Neuron (in vitro differentiated cells): ENCODE measurements at regions not wholly inside any gene's neighbourhood (a gene's known extent, or its start where the extent isn't known, plus 50 kb on each side); places are given as distances from the start of the nearest gene placed in this dataset.

Experiments
- H2AFZ ChIP-seq: one replicate; pipeline ENCODE4 v1.6.1; 2013; ENCODE audit warnings: low read depth, mild to moderate bottlenecking, inconsistent platforms, low read length, moderate library complexity
- H3K27me3 ChIP-seq: one replicate; pipeline ENCODE4 v1.6.1; 2013; ENCODE audit warnings: low read length; ENCODE audit not compliant: insufficient read depth
- H3K36me3 ChIP-seq: one replicate; pipeline ENCODE4 v1.6.1; 2013; ENCODE audit warnings: low read length; ENCODE audit not compliant: insufficient read depth
- H3K4me1 ChIP-seq: one replicate; pipeline ENCODE4 v1.6.1; 2013; ENCODE audit warnings: low read length; ENCODE audit not compliant: insufficient read depth
- H3K4me3 ChIP-seq: 2 replicates; pipeline ENCODE4 v1.5.1; 2013; ENCODE audit warnings: mild to moderate bottlenecking, low read length, moderate library complexity
- H3K9me3 ChIP-seq: one replicate; pipeline ENCODE4 v1.6.1; 2013; ENCODE audit warnings: low read length

GRCh38 chr12:65756267-65756666 is 68.0 kb upstream of the HMGA2 start:
- H3K27me3 ChIP-seq, result no peaks in the 10 kb centered on the region
- H3K4me1 ChIP-seq, result no peaks in the 10 kb centered on the region
- H3K36me3 ChIP-seq, result no peaks in the 10 kb centered on the region
- H3K4me3 ChIP-seq, result no peak overlapping the region
- H3K9me3 ChIP-seq, result no peaks in the 10 kb centered on the region
- H2AFZ ChIP-seq, result no peak overlapping the region

GRCh38 chr12:65756956-65757511 is 67.2 kb upstream of the HMGA2 start:
- Histone ChIP-seq H3K4me1 (no peaks in the 10 kb centered on the region), H3K27me3 (no peaks in the 10 kb centered on the region), H2AFZ (no peak overlapping the region), H3K9me3 (no peaks in the 10 kb centered on the region), H3K36me3 (no peaks in the 10 kb centered on the region), H3K4me3 (no peak overlapping the region)

GRCh38 chr12:65758401-65758800 is 65.9 kb upstream of the HMGA2 start:
- Histone ChIP-seq H3K36me3 (no peaks in the 10 kb centered on the region), H3K4me1 (no peaks in the 10 kb centered on the region), H3K9me3 (no peaks in the 10 kb centered on the region), H3K27me3 (no peaks in the 10 kb centered on the region), H2AFZ (no peak overlapping the region), H3K4me3 (no peak overlapping the region)

GRCh38 chr12:65759735-65760134 is 64.5 kb upstream of the HMGA2 start:
- no peaks in the 10 kb centered on the region for H3K36me3 ChIP-seq
- H3K4me3 ChIP-seq, result no peak overlapping the region
- H3K27me3 ChIP-seq, result no peaks in the 10 kb centered on the region
- no peaks in the 10 kb centered on the region for H3K4me1 ChIP-seq
- no peak overlapping the region for H2AFZ ChIP-seq
- no peaks in the 10 kb centered on the region for H3K9me3 ChIP-seq

GRCh38 chr12:65761301-65761700 is 63.0 kb upstream of the HMGA2 start:
- no peak overlapping the region for H3K4me3 ChIP-seq
- H3K36me3 ChIP-seq, result no peaks in the 10 kb centered on the region
- no peaks in the 10 kb centered on the region for H3K9me3 ChIP-seq
- no peaks in the 10 kb centered on the region for H3K4me1 ChIP-seq
- no peak overlapping the region for H2AFZ ChIP-seq
- no peaks in the 10 kb centered on the region for H3K27me3 ChIP-seq

- Histone ChIP-seq H3K27me3 (no peaks in the 10 kb centered on the region), H3K9me3 (no peaks in the 10 kb centered on the region), H3K4me3 (no peak overlapping the region), H2AFZ (no peak overlapping the region), H3K4me1 (no peaks in the 10 kb centered on the region), H3K36me3 (no peaks in the 10 kb centered on the region)
Measured at GRCh38 chr12:65764325-65764724, 60.0 kb upstream of the HMGA2 start.

- H3K4me1 ChIP-seq, result no peaks in the 10 kb centered on the region
- no peaks in the 10 kb centered on the region for H3K36me3 ChIP-seq
- no peak overlapping the region for H2AFZ ChIP-seq
- no peaks in the 10 kb centered on the region for H3K9me3 ChIP-seq
- H3K4me3 ChIP-seq, result no peak overlapping the region
- no peaks in the 10 kb centered on the region for H3K27me3 ChIP-seq
Measured at GRCh38 chr12:65765436-65765813, 58.9 kb upstream of the HMGA2 start.

- H3K36me3 ChIP-seq, result no peaks in the 10 kb centered on the region
- peak overlapping the region; percentile 19 for H2AFZ ChIP-seq
- no peaks in the 10 kb centered on the region for H3K9me3 ChIP-seq
- H3K4me1 ChIP-seq, result no peaks in the 10 kb centered on the region
- no peak overlapping the region for H3K4me3 ChIP-seq
- H3K27me3 ChIP-seq, result no peaks in the 10 kb centered on the region
Measured at GRCh38 chr12:65769880-65770279, 54.4 kb upstream of the HMGA2 start.
